ENCODE measurements at regions not wholly inside any gene's neighbourhood (a gene's known extent, or its start where the extent isn't known, plus 50 kb on each side); places are given as distances from the start of the nearest gene placed in this dataset.

DNA sequence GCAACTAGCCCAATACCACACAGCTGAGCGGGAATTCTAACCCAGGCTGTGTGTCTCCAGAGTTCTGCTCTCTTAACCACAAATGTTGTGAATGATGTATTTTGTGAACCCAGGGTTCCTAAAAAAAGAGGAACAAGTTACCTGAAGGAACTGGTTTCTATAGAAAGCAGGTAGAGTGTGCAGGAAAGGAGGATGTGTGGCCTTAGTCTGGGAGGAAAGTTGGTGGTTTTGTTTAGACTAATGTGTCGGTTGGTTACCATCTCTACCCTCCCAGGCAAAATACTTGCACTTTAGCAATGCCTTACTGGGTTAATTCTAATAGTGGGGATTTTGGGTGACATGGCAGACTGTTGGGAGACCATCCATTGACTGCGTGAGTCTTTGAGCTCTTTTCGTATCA is 143.3 kb downstream of the SCP2D1 start:
- TF ChIP-seq, protein P1, sequence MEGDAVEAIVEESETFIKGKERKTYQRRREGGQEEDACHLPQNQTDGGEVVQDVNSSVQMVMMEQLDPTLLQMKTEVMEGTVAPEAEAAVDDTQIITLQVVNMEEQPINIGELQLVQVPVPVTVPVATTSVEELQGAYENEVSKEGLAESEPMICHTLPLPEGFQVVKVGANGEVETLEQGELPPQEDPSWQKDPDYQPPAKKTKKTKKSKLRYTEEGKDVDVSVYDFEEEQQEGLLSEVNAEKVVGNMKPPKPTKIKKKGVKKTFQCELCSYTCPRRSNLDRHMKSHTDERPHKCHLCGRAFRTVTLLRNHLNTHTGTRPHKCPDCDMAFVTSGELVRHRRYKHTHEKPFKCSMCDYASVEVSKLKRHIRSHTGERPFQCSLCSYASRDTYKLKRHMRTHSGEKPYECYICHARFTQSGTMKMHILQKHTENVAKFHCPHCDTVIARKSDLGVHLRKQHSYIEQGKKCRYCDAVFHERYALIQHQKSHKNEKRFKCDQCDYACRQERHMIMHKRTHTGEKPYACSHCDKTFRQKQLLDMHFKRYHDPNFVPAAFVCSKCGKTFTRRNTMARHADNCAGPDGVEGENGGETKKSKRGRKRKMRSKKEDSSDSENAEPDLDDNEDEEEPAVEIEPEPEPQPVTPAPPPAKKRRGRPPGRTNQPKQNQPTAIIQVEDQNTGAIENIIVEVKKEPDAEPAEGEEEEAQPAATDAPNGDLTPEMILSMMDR (conservative IDR thresholded peaks at IDR 0.05 in 1 of 2, IDR thresholded peaks at IDR 0.05 in 1 of 2; ENCODE audit: low read depth in 1 of 2, low read length in 2 of 2) = no peak
- TF ChIP-seq EZH2 (IDR thresholded peaks at IDR 0.05; ENCODE audit: low read length, missing control alignments) = no peak
- Histone ChIP-seq H3K9me3 (ENCODE audit: control insufficient read depth, insufficient read depth, low read depth, low read length) (no peaks in the 10 kb centered on the region), H2AFZ (ENCODE audit: low read length) (no peak overlapping the region)

DNA sequence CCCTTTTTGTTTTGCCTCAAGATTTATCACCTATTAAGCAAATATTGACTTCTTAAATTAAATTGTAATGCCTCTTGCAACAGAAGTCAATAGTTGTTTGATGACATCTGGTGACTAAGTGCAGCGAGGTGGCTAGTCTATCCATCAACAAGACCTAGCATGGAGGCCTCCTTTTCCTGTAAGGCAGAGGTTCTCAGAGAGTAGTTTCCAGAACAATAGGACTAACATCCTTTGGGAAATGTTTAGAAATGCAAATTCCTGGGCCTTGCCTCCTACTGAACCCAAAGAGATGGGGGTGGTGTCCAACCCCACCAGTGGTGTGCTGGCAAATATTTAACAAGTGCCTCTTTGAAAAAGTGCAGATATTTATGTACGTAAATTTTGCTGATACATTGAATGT is 143.7 kb downstream of the SCP2D1 start:
- H3K79me2 ChIP-seq (ENCODE audit: control insufficient read depth, insufficient read depth, low read length) = no peaks in the 10 kb centered on the region
- no peaks in the 10 kb centered on the region for H3K9me3 ChIP-seq (ENCODE audit: control insufficient read depth, insufficient read depth, low read depth, low read length)
- H3K27ac ChIP-seq (ENCODE audit: insufficient read depth, low read length) = no peak overlapping the region
- no peak overlapping the region for H3K4me3 ChIP-seq (replicated peaks in 1 of 4; ENCODE audit: control extremely low read depth in 1 of 4, insufficient read depth in 1 of 4, low read depth in 3 of 4, low read length in 4 of 4)
- no peak overlapping the region for H3K4me2 ChIP-seq (ENCODE audit: extremely low read depth, insufficient read depth, low read length)
- no peak for DNase-seq (ENCODE audit: low read depth in 2 of 2)
- no peaks in the 10 kb centered on the region for H4K20me1 ChIP-seq (ENCODE audit: control insufficient read depth, extremely low read depth, insufficient read depth, low read length)
- H3K36me3 ChIP-seq (ENCODE audit: control insufficient read depth, insufficient read depth, low read length) = no peaks in the 10 kb centered on the region
- H2AFZ ChIP-seq (ENCODE audit: low read length) = no peak overlapping the region
- no peaks in the 10 kb centered on the region for H3K4me1 ChIP-seq (ENCODE audit: control insufficient read depth, extremely low read depth, insufficient read depth, low read length)
- H3K27me3 ChIP-seq (ENCODE audit: control insufficient read depth, insufficient read depth, low read length) = no peaks in the 10 kb centered on the region
- TF ChIP-seq EZH2 (IDR thresholded peaks at IDR 0.05; ENCODE audit: low read length, missing control alignments) = no peak
- TF ChIP-seq, protein P1 (conservative IDR thresholded peaks at IDR 0.05 in 1 of 2, IDR thresholded peaks at IDR 0.05 in 1 of 2; ENCODE audit: low read depth in 1 of 2, low read length in 2 of 2) = no peak
- no peak overlapping the region for H3K9ac ChIP-seq (ENCODE audit: insufficient read depth, low read length)

More for the DNA sequence above, 143.3 kb downstream of the SCP2D1 start:
- H3K4me3 ChIP-seq (replicated peaks in 1 of 4; ENCODE audit: control extremely low read depth in 1 of 4, insufficient read depth in 1 of 4, low read depth in 3 of 4, low read length in 4 of 4) = no peak overlapping the region
- no peaks in the 10 kb centered on the region for H3K79me2 ChIP-seq (ENCODE audit: control insufficient read depth, insufficient read depth, low read length)
- H3K4me2 ChIP-seq (ENCODE audit: extremely low read depth, insufficient read depth, low read length) = no peak overlapping the region
- no peaks in the 10 kb centered on the region for H3K27me3 ChIP-seq (ENCODE audit: control insufficient read depth, insufficient read depth, low read length)
- H3K4me1 ChIP-seq (ENCODE audit: control insufficient read depth, extremely low read depth, insufficient read depth, low read length) = no peaks in the 10 kb centered on the region
- no peaks in the 10 kb centered on the region for H4K20me1 ChIP-seq (ENCODE audit: control insufficient read depth, extremely low read depth, insufficient read depth, low read length)
- no peak for DNase-seq (ENCODE audit: low read depth in 2 of 2)
- H3K9ac ChIP-seq (ENCODE audit: insufficient read depth, low read length) = no peak overlapping the region
- H3K27ac ChIP-seq (ENCODE audit: insufficient read depth, low read length) = no peak overlapping the region
- no peaks in the 10 kb centered on the region for H3K36me3 ChIP-seq (ENCODE audit: control insufficient read depth, insufficient read depth, low read length)

DNA sequence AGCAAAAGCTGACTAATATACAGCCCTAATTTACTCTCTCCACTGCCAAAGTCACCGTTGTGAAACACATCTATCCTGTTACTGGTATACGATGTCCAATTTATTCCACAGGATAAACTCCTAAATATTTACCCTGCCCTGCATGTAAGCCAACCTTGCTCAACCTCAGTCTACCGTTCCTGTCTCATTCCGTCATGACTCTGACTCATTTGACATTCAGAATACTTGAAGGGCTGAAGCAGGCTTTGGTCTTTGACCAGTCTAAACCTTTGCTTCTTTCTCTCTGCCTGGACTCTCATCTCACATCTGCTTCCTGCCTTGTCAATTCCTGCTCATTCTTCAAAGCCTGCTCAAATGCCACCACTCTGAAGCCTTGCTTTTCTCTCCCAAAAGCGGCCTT is 157.5 kb downstream of the SCP2D1 start:
- Histone ChIP-seq H3K27me3 (ENCODE audit: control insufficient read depth, insufficient read depth, low read length) (no peaks in the 10 kb centered on the region), H3K9ac (ENCODE audit: insufficient read depth, low read length) (no peak overlapping the region), H3K4me1 (ENCODE audit: control insufficient read depth, extremely low read depth, insufficient read depth, low read length) (no peaks in the 10 kb centered on the region), H3K36me3 (ENCODE audit: control insufficient read depth, insufficient read depth, low read length) (no peaks in the 10 kb centered on the region), H3K4me3 (replicated peaks in 1 of 4; ENCODE audit: control extremely low read depth in 1 of 4, insufficient read depth in 1 of 4, low read depth in 3 of 4, low read length in 4 of 4) (no peak overlapping the region), H3K79me2 (ENCODE audit: control insufficient read depth, insufficient read depth, low read length) (no peaks in the 10 kb centered on the region), H3K4me2 (ENCODE audit: extremely low read depth, insufficient read depth, low read length) (no peak overlapping the region), H2AFZ (ENCODE audit: low read length) (no peak overlapping the region), H4K20me1 (ENCODE audit: control insufficient read depth, extremely low read depth, insufficient read depth, low read length) (no peaks in the 10 kb centered on the region), H3K9me3 (ENCODE audit: control insufficient read depth, insufficient read depth, low read depth, low read length) (no peaks in the 10 kb centered on the region), H3K27ac (ENCODE audit: insufficient read depth, low read length) (no peak overlapping the region)
- DNase-seq (ENCODE audit: low read depth in 2 of 2) = no peak
- no peak for TF ChIP-seq EZH2 (IDR thresholded peaks at IDR 0.05; ENCODE audit: low read length, missing control alignments)
- TF ChIP-seq, protein P1 (conservative IDR thresholded peaks at IDR 0.05 in 1 of 2, IDR thresholded peaks at IDR 0.05 in 1 of 2; ENCODE audit: low read depth in 1 of 2, low read length in 2 of 2) = no peak
